Calu3 (cell line): ENCODE measurements at regions not wholly inside any gene's neighbourhood (a gene's known extent, or its start where the extent isn't known, plus 50 kb on each side); places are given as distances from the start of the nearest gene placed in this dataset.
A peak's percentile ranks its signal among the peaks of the same experiment; 100 is the strongest.
"Not testable (repeated sequence)": the region's sequence is repeated elsewhere in the genome, so short reads cannot be mapped to it uniquely, and the experiment has no call there.

Experiments
- BruUV-seq: library from RNA; stranded (reverse); fragments of 400-500 nt; replicated peaks from 2 replicates; lab custom pipeline; 2021; lab: Mats Ljungman, UMichigan
- CTCF ChIA-PET: fragments of 300-600 bp; sonication (Branson Sonifier 250); formaldehyde crosslinking; loops from one replicate; lab custom pipeline; 2022; ENCODE audit warnings: antibody characterized with exemption; lab: Charles Lee
- DNase-seq: peaks from one replicate; pipeline ENCODE4 v3.0.0; 2022
- H3K27ac Mint-ChIP-seq: one replicate; pipeline ENCODE4 v1.8.0; 2022; ENCODE audit warnings: mixed read lengths; ENCODE audit not compliant: unreplicated experiment
- H3K27me3 Mint-ChIP-seq: one replicate; pipeline ENCODE4 v1.8.0; 2022; ENCODE audit warnings: mixed read lengths; ENCODE audit not compliant: unreplicated experiment
- H3K36me3 Mint-ChIP-seq: one replicate; pipeline ENCODE4 v1.8.0; 2022; ENCODE audit warnings: mild to moderate bottlenecking, moderate library complexity, mixed read lengths; ENCODE audit not compliant: insufficient read depth, unreplicated experiment
- H3K4me1 Mint-ChIP-seq: one replicate; pipeline ENCODE4 v1.8.0; 2022; ENCODE audit warnings: mild to moderate bottlenecking, low read depth, mixed read lengths; ENCODE audit not compliant: unreplicated experiment
- H3K4me3 Mint-ChIP-seq: one replicate; pipeline ENCODE4 v1.8.0; 2022; ENCODE audit warnings: mild to moderate bottlenecking, low read depth, moderate library complexity, mixed read lengths; ENCODE audit not compliant: unreplicated experiment
- H3K9me3 Mint-ChIP-seq: one replicate; pipeline ENCODE4 v1.8.0; 2022; ENCODE audit warnings: low read depth, mixed read lengths; ENCODE audit not compliant: unreplicated experiment
- CTCF ChIP-seq: fragments of 200-600 bp; IDR thresholded peaks from one replicate; pipeline ENCODE4 v1.8.0; 2022; ENCODE audit warnings: antibody characterized with exemption; ENCODE audit not compliant: unreplicated experiment
- intact Hi-C: fragments of 100-400 bp; cut with micrococcal nuclease; formaldehyde crosslinking; loops from one replicate; pipeline ENCODE4 v1.10.0; 2022; ENCODE audit not compliant: unreplicated experiment

- CTCF ChIA-PET, result interaction anchor here (0.7 kb wide), 1 partner anchor 37 kb away, joined by 3 read pairs; no protein-coding TSS in a partner anchor
- intact Hi-C loops, result no loop called here
These were observed 245.0 kb downstream of the KLF5 start for GRCh38 chr13:73303851-73304250.

GRCh38 chr13:73301622-73302021, 242.8 kb downstream of the KLF5 start:
- H3K36me3 Mint-ChIP-seq, BruUV-seq, CTCF ChIA-PET, DNase-seq, intact Hi-C loops, H3K27ac Mint-ChIP-seq, H3K27me3 Mint-ChIP-seq, H3K4me3 Mint-ChIP-seq, H3K9me3 Mint-ChIP-seq, H3K4me1 Mint-ChIP-seq: not testable (repeated sequence)

More at GRCh38 chr13:73303851-73304250, 245.0 kb downstream of the KLF5 start:
- H3K4me1 Mint-ChIP-seq, result peaks cover 9% of the 10 kb centered on the region
- H3K9me3 Mint-ChIP-seq, result no peaks in the 10 kb centered on the region
- no peak for TF ChIP-seq CTCF
- no TSS peak for BruUV-seq
- no peak overlapping the region for H3K27ac Mint-ChIP-seq
- no peak overlapping the region for H3K4me3 Mint-ChIP-seq
- no peak for DNase-seq
- no peaks in the 10 kb centered on the region for H3K36me3 Mint-ChIP-seq
- no peaks in the 10 kb centered on the region for H3K27me3 Mint-ChIP-seq

GRCh38 chr13:73300718-73301425, 242.1 kb downstream of the KLF5 start:
- no peaks in the 10 kb centered on the region for H3K9me3 Mint-ChIP-seq

GRCh38 chr13:73299787-73300186, 241.0 kb downstream of the KLF5 start:
- H3K36me3 Mint-ChIP-seq, result no peaks in the 10 kb centered on the region
- no TSS peak for BruUV-seq
- TF ChIP-seq CTCF, result no peak
- H3K9me3 Mint-ChIP-seq, result no peaks in the 10 kb centered on the region
- H3K27ac Mint-ChIP-seq, result no peak overlapping the region
- CTCF ChIA-PET, result no interaction called here
- no peak overlapping the region for H3K4me3 Mint-ChIP-seq
- intact Hi-C loops, result no loop called here
- peaks cover 9% of the 10 kb centered on the region for H3K4me1 Mint-ChIP-seq
- H3K27me3 Mint-ChIP-seq, result no peaks in the 10 kb centered on the region
- DNase-seq, result no peak

More at GRCh38 chr13:73300718-73301425, 242.1 kb downstream of the KLF5 start:
- Mint-ChIP-seq H3K4me1 (peaks cover 9% of the 10 kb centered on the region), H3K36me3 (no peaks in the 10 kb centered on the region), H3K27me3 (no peaks in the 10 kb centered on the region), H3K27ac (peak overlapping the region; percentile 77), H3K4me3 (no peak overlapping the region)
- CTCF ChIA-PET, result interaction anchor here (0.7 kb wide), 1 partner anchor 456 kb away, joined by 3 read pairs; no protein-coding TSS in a partner anchor
- no peak for DNase-seq
- no peak for TF ChIP-seq CTCF
- BruUV-seq, result no TSS peak
- intact Hi-C loops, result no loop called here
